H1 (cell line): ENCODE measurements at regions not wholly inside any gene's neighbourhood (a gene's known extent, or its start where the extent isn't known, plus 50 kb on each side); places are given as distances from the start of the nearest gene placed in this dataset.

ENCODE experiments used
- CTCF ChIP-seq, 3 experiments: IDR thresholded peaks; 1 replicate in 2 of 3; 2 replicates in 1 of 3; pipeline versions ENCODE4 v1.5.1 to v1.6.1; 2011; ENCODE audit warnings: low read length in 3 of 3, mild to moderate bottlenecking in 3 of 3, inconsistent platforms in 2 of 3, low read depth in 1 of 3, moderate library complexity in 1 of 3; ENCODE audit not compliant: insufficient read depth in 1 of 3; ENCODE audit errors: control extremely low read depth in 1 of 3
- FOSL1 ChIP-seq: IDR thresholded peaks from 2 replicates; pipeline ENCODE4 v1.6.1; 2011; ENCODE audit warnings: mild to moderate bottlenecking, low read depth, low read length, moderate library complexity; ENCODE audit not compliant: insufficient read depth
- JUND ChIP-seq: IDR thresholded peaks from 2 replicates; pipeline ENCODE4 v1.6.1; 2011; ENCODE audit warnings: mild to moderate bottlenecking, improper control_type of control experiment, low read length
- MAFK ChIP-seq: IDR thresholded peaks from 2 replicates; pipeline ENCODE4 v1.6.1; 2012; ENCODE audit warnings: low read depth, mild to moderate bottlenecking, improper control_type of control experiment, low read length
- MAX ChIP-seq: IDR thresholded peaks from 2 replicates; pipeline ENCODE4 v1.6.1; 2012; ENCODE audit warnings: inconsistent platforms
- POLR2A ChIP-seq, 2 experiments: IDR thresholded peaks; 1 replicate in 1 of 2; 2 replicates in 1 of 2; pipeline ENCODE4 v1.6.1; 2011; ENCODE audit warnings: low read depth in 2 of 2, low read length in 2 of 2, mild to moderate bottlenecking in 2 of 2; ENCODE audit errors: control extremely low read depth in 1 of 2
- POLR2AphosphoS5 ChIP-seq: IDR thresholded peaks from 2 replicates; pipeline ENCODE4 v1.6.1; 2011; ENCODE audit warnings: low read depth, low read length
- POU5F1 ChIP-seq: IDR thresholded peaks from 2 replicates; pipeline ENCODE4 v1.6.1; 2011; ENCODE audit warnings: low read depth, mild to moderate bottlenecking, low read length, moderate library complexity
- RAD21 ChIP-seq, 2 experiments: IDR thresholded peaks in 1 of 2; conservative IDR thresholded peaks in 1 of 2; 2 replicates each; pipeline ENCODE4 v1.6.1; 2011; ENCODE audit warnings: low read depth in 2 of 2, low read length in 2 of 2, improper control_type of control experiment in 1 of 2, inconsistent platforms in 1 of 2, mild to moderate bottlenecking in 1 of 2, moderate library complexity in 1 of 2
- TAF1 ChIP-seq: IDR thresholded peaks from 2 replicates; pipeline ENCODE4 v1.6.1; 2011; ENCODE audit warnings: mild to moderate bottlenecking, low read depth, low read length
- ZNF274 ChIP-seq: IDR thresholded peaks from 2 replicates; pipeline ENCODE4 v1.7.0; 2012; ENCODE audit warnings: low read length, borderline replicate concordance; ENCODE audit errors: extremely low read depth

- TF ChIP-seq ZNF274 (no peak), CTCF (IDR thresholded peaks at IDR 0.05; ENCODE audit: control extremely low read depth in 1 of 3, insufficient read depth in 1 of 3, low read depth in 1 of 3, low read length in 3 of 3) (no peak), MAX (no peak), RAD21 (IDR thresholded peaks at IDR 0.05 in 1 of 2, conservative IDR thresholded peaks at IDR 0.05 in 1 of 2; ENCODE audit: low read depth in 2 of 2, low read length in 2 of 2) (no peak), MAFK (no peak), POLR2A (IDR thresholded peaks at IDR 0.05; ENCODE audit: control extremely low read depth in 1 of 2, low read depth in 2 of 2, low read length in 2 of 2) (no peak), FOSL1 (no peak), TAF1 (no peak), JUND (no peak), POLR2AphosphoS5 (no peak), POU5F1 (no peak)
Observed at GRCh38 chr5:41656597-41656996, 146.2 kb upstream of the PLCXD3 start.
